ENCODE measurements at regions not wholly inside any gene's neighbourhood (a gene's known extent, or its start where the extent isn't known, plus 50 kb on each side); places are given as distances from the start of the nearest gene placed in this dataset.

DNA sequence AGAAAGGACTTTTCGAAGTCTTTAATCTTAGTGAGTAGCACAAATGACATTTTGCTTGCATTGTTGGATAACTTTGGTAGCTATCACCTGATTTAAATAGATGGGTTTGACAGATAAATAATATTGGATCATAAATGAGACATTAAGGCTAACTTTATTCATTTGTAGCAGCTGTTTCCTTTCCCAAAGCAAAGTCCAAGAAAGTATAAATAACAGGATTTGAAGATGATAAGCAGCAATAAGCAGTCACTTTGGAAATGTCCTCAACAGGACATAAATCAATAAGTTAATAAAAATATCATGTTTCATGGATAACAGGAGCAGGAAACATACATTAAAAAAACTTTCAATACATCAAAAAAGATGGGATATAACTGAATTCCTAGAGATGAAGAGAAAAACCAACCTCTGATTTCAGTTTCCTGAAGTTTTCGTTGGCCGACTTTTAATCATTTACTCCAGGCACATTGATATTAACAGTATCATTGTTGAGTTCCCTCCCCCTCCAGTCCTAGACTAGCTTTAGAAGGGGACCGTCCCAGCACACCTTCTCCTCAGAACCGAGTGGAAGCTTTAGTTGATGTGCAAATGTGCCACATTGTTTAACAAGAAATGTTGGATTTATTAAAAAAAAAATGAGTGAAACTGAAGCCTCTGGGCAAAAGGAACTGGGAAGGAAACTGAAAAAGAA is 169.9 kb upstream of the AGA start:
- no peak for ATAC-seq
- WGBS, 4 donors, result 59 to 75% (median 69%) methylated on average over 5 of the region's 5 CpGs

DNA sequence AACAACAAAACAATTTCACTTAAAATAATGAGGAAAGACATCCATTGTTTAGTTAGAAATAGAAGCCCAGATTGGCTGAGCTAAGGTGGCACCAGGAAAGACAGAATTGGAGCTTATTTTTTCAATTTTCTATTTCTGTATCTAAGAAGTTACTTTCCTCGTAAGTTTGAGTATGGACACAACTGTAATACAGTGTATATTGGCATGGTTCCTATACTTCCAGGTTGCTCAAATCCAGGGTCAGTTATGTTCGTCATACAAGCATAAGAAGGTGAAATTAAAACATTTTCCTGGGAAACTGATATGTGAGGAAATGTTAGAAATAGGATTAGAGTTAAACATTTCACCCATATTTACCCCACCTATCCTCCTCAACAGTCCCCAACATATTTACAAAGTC is 170.4 kb upstream of the AGA start:
- no peak overlapping the region for H3K4me3 ChIP-seq
- TF ChIP-seq, protein P1, sequence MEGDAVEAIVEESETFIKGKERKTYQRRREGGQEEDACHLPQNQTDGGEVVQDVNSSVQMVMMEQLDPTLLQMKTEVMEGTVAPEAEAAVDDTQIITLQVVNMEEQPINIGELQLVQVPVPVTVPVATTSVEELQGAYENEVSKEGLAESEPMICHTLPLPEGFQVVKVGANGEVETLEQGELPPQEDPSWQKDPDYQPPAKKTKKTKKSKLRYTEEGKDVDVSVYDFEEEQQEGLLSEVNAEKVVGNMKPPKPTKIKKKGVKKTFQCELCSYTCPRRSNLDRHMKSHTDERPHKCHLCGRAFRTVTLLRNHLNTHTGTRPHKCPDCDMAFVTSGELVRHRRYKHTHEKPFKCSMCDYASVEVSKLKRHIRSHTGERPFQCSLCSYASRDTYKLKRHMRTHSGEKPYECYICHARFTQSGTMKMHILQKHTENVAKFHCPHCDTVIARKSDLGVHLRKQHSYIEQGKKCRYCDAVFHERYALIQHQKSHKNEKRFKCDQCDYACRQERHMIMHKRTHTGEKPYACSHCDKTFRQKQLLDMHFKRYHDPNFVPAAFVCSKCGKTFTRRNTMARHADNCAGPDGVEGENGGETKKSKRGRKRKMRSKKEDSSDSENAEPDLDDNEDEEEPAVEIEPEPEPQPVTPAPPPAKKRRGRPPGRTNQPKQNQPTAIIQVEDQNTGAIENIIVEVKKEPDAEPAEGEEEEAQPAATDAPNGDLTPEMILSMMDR (IDR thresholded peaks at IDR 0.05), result no peak
- no peak for TF ChIP-seq POLR2A (IDR thresholded peaks at IDR 0.05)
- no peaks in the 10 kb centered on the region for H3K27me3 ChIP-seq
- H3K4me1 ChIP-seq, result no peaks in the 10 kb centered on the region
- no peak for DNase-seq
- no peaks in the 10 kb centered on the region for H3K36me3 ChIP-seq
- no peaks in the 10 kb centered on the region for H3K9me3 ChIP-seq
- no peak for ATAC-seq
- no peak overlapping the region for H3K27ac ChIP-seq
- 64 to 75% (median 71%) methylated on average over 2 of the region's 2 CpGs for WGBS, 4 donors
- intact Hi-C loops (cut with DNase I), result no loop called here

More for the DNA sequence above, 169.9 kb upstream of the AGA start:
- H3K4me1 ChIP-seq, result no peaks in the 10 kb centered on the region
- no peaks in the 10 kb centered on the region for H3K9me3 ChIP-seq
- intact Hi-C loops (cut with DNase I), result no loop called here
- H3K4me3 ChIP-seq, result no peak overlapping the region
- TF ChIP-seq POLR2A (IDR thresholded peaks at IDR 0.05), result no peak
- TF ChIP-seq, protein P1 (IDR thresholded peaks at IDR 0.05), result no peak
- H3K27me3 ChIP-seq, result no peaks in the 10 kb centered on the region
- DNase-seq, result no peak
- H3K27ac ChIP-seq, result no peak overlapping the region
- H3K36me3 ChIP-seq, result no peaks in the 10 kb centered on the region

DNA sequence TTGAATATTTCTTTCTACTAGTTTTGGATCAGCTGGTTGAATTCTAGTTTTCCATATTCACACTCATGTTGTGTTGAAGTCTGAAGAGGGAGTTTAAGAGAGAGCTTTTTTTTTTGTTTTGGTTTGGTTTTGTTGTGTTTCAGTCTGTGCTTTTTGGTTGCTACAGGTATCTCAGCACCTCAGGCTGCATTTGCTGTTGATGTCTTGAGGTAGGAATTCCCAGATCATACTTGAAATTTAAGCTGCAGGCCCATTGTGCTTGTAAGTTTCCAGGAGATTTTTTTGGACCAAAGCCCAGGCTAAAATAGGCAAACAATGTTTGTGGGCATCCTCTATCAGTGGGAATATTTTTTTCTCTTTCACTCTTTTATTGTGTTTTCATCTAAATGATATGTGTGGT is 190.2 kb upstream of the AGA start:
- no peak overlapping the region for H3K27ac ChIP-seq
- ATAC-seq (no peak), DNase-seq (no peak)
- no peaks in the 10 kb centered on the region for H3K36me3 ChIP-seq
- intact Hi-C loops (cut with DNase I), result no loop called here
- TF ChIP-seq, protein P1 (IDR thresholded peaks at IDR 0.05), result no peak
- no peak for TF ChIP-seq POLR2A (IDR thresholded peaks at IDR 0.05)
- no peak overlapping the region for H3K4me3 ChIP-seq
- peaks cover 0 to 5% (median 0%) of the 10 kb centered on the region in 12 donors for H3K9me3 ChIP-seq
- no peaks in the 10 kb centered on the region for H3K27me3 ChIP-seq
- H3K4me1 ChIP-seq, result no peaks in the 10 kb centered on the region

DNA sequence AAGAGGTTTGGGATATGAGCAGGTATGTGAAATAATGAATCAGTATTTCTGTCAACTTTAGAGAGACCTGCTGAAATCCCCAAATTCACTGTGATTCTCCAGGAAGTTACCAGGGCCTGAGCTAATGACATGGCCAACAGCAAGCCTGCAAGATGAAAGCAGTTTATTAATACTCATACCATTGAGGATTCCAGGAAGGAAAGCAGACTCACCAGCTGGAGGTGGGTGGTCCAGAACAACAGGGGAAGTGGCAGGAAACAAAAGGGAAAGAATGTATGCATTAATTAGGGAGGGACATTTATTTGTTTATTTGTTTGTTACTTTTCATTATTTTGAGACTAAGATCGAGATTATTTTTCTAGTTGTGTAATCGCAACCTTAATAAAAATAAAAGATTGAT is 196.6 kb upstream of the AGA start:
- intact Hi-C loops (cut with DNase I), result no loop called here
- TF ChIP-seq POLR2A (IDR thresholded peaks at IDR 0.05), result no peak
- TF ChIP-seq, protein P1 (IDR thresholded peaks at IDR 0.05), result no peak
- ATAC-seq (no peak), DNase-seq (no peak)
- peaks cover 0 to 5% (median 0%) of the 10 kb centered on the region in 12 donors for H3K9me3 ChIP-seq
- H3K4me1 ChIP-seq, result no peaks in the 10 kb centered on the region
- H3K27ac ChIP-seq, result no peak overlapping the region
- WGBS, 4 donors, result 34 to 47% (median 41%) methylated on average over 2 of the region's 2 CpGs
- no peak overlapping the region for H3K4me3 ChIP-seq
- H3K36me3 ChIP-seq, result no peaks in the 10 kb centered on the region
- H3K27me3 ChIP-seq, result no peaks in the 10 kb centered on the region

Measured in heart left ventricle (tissue), 16 donors.